ENCODE measurements at regions not wholly inside any gene's neighbourhood (a gene's known extent, or its start where the extent isn't known, plus 50 kb on each side); places are given as distances from the start of the nearest gene placed in this dataset.

DNA sequence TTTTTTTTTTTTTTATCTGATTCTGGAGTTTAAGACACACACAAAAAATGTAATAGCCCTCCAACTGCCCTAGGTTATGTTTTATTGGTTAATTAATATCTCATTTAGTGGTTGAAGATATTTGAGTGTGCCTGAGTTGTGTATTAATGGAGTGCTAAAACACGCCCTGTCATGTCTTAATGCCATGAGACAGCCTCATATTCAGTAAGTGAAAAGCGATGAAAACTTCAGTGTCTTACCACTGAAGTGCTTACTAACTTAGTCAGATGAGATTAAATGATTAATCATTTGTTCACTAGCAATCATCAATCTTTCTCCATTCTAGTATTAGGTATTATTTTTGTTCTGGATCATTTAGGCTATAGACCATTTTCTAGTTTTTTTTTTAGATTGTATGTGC, 544.7 kb upstream of the ROBO2 start:
- no peak for TF ChIP-seq CHD2 (IDR thresholded peaks at IDR 0.05; ENCODE audit: low read length, partially characterized antibody)
- TF ChIP-seq, protein P1, sequence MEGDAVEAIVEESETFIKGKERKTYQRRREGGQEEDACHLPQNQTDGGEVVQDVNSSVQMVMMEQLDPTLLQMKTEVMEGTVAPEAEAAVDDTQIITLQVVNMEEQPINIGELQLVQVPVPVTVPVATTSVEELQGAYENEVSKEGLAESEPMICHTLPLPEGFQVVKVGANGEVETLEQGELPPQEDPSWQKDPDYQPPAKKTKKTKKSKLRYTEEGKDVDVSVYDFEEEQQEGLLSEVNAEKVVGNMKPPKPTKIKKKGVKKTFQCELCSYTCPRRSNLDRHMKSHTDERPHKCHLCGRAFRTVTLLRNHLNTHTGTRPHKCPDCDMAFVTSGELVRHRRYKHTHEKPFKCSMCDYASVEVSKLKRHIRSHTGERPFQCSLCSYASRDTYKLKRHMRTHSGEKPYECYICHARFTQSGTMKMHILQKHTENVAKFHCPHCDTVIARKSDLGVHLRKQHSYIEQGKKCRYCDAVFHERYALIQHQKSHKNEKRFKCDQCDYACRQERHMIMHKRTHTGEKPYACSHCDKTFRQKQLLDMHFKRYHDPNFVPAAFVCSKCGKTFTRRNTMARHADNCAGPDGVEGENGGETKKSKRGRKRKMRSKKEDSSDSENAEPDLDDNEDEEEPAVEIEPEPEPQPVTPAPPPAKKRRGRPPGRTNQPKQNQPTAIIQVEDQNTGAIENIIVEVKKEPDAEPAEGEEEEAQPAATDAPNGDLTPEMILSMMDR (IDR thresholded peaks at IDR 0.05), result no peak
